Panc1 (cell line): ENCODE measurements at regions not wholly inside any gene's neighbourhood (a gene's known extent, or its start where the extent isn't known, plus 50 kb on each side); places are given as distances from the start of the nearest gene placed in this dataset.

ENCODE experiments used
- POLR2AphosphoS5 ChIP-seq: IDR thresholded peaks from 2 replicates; pipeline ENCODE4 v1.6.1; 2012; ENCODE audit warnings: mild to moderate bottlenecking, low read depth, low read length, moderate library complexity
- TCF7L2 ChIP-seq: IDR thresholded peaks from 2 replicates; pipeline ENCODE4 v1.6.1; 2011; ENCODE audit warnings: mild to moderate bottlenecking, low read depth, low read length, inconsistent platforms
- TF ChIP-seq, protein P1 (sequence below): fragments of 450-650 bp; IDR thresholded peaks from 2 replicates; pipeline ENCODE4 v1.5.1; 2017; ENCODE audit warnings: mild to moderate bottlenecking

DNA sequence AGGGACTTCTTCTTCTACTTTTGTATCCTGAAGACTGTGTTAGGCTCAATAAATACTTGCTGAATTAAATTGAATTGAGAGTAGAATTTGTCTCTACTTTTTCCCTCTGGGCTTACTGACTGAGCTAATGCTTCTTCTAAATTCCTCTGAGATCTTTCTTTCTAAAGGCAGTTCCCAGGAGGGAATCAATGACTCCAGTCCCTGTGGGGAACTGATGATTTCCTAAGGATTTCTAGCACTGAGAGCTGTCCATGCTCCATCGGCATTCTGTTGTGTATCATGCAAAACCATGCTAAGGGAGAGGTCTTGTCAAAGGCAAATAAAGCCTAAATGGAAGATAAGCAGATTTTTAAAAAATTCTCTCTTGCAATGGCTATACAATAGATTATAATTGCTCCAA lies 148.8 kb upstream of the KIRREL3 start:
- TF ChIP-seq, protein P1, sequence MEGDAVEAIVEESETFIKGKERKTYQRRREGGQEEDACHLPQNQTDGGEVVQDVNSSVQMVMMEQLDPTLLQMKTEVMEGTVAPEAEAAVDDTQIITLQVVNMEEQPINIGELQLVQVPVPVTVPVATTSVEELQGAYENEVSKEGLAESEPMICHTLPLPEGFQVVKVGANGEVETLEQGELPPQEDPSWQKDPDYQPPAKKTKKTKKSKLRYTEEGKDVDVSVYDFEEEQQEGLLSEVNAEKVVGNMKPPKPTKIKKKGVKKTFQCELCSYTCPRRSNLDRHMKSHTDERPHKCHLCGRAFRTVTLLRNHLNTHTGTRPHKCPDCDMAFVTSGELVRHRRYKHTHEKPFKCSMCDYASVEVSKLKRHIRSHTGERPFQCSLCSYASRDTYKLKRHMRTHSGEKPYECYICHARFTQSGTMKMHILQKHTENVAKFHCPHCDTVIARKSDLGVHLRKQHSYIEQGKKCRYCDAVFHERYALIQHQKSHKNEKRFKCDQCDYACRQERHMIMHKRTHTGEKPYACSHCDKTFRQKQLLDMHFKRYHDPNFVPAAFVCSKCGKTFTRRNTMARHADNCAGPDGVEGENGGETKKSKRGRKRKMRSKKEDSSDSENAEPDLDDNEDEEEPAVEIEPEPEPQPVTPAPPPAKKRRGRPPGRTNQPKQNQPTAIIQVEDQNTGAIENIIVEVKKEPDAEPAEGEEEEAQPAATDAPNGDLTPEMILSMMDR: no peak
- TF ChIP-seq POLR2AphosphoS5 (no peak), TCF7L2 (no peak)
